ENCODE measurements at regions not wholly inside any gene's neighbourhood (a gene's known extent, or its start where the extent isn't known, plus 50 kb on each side); places are given as distances from the start of the nearest gene placed in this dataset.
"Not testable (repeated sequence)": the region's sequence is repeated elsewhere in the genome, so short reads cannot be mapped to it uniquely, and the experiment has no call there.

DNA sequence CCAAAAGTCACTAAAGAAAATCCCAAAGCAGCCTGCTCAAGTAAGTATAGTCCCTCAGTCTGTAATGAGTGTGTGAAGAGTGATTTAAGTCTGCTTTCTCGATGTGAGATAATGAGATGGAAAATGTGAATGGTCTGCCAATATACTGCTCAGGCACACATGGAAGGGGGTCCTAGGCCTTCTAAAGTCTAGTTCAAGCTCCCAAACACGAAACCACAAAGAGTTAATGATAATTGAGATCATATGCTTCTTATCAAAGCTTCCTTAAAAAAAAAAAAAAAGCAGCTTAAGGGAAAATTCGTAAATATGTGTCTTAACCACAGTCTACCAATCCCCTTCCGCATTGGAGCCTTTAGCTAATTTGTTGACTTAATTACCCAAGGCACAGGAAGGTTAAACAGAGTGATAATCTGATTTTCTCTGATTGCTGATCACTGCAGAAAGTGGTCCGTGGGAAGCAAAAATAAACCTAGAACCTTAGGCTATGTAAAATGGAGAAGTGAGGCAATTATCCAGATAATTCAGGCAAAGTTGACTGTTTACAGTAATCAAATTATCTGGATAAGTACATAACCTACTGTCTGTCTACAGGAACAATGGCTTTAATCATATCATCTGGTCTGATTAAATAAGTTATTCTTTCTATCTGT, 172.9 kb downstream of the MBL2 start:
- DNase-seq (ENCODE audit: low spot score): no peak

- not testable (repeated sequence) for DNase-seq (ENCODE audit: low spot score)
These were observed 168.5 kb downstream of the MBL2 start for GRCh38 chr10:52604131-52604530.

- DNase-seq (ENCODE audit: low spot score): no peak
These were observed 163.5 kb downstream of the MBL2 start for GRCh38 chr10:52609071-52609470.

GRCh38 chr10:52609626-52610240, 162.9 kb downstream of the MBL2 start:
- DNase-seq (ENCODE audit: low spot score): no peak

DNA sequence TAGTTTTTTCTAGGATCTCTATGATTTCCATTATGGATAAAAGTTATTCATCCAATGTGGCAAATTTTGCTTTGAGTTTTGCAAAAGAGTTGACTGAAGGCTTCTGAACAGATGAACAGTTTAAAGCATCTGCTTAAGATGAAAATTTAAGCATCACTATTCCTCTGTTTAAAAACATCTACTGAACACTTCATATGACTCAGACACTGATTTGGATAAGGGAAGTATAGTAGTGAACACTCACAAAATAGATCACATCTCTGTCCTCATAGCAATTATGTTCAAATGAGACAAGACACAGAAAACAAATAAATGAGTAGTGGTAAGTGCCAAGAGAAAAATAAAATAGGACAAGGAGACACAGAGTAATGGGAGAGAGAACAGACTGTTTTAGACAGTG, 157.3 kb downstream of the MBL2 start:
- DNase-seq (ENCODE audit: low spot score): no peak

DNA sequence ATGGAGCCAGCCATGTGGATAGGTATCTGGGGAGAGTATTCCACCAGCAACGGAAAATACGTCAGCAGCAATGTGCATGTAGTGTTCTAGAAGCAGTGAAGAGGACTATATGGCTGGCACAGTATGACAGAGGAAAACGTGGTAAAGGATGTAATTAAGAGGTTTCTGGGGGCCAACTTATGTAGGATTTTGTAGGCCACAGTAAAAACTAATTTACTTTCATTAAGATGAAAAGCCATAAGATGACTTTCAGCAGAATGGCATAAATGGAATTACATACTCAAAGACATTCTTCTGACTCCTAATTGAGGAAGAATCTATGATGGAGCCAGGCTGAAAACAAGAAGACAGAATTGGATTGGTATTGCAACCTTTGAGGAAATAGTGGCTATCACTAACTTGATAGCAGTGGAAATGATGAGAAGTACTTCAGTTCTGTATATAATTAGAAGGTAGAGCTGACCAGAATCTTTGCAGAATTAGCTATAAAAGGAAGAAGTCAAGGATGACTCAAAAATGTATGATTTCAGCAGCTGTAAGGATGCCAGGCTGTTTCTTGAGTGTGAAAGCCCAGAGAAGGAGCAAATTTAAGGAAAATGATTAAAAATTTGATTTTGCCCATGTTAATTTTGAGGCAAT, 156.7 kb downstream of the MBL2 start:
- no peak for DNase-seq (ENCODE audit: low spot score)

- no peak for DNase-seq (ENCODE audit: low spot score)
These were observed 156.2 kb downstream of the MBL2 start for GRCh38 chr10:52616395-52616764.

- DNase-seq (ENCODE audit: low spot score): no peak
These were observed 155.2 kb downstream of the MBL2 start for GRCh38 chr10:52617346-52617745.

DNA sequence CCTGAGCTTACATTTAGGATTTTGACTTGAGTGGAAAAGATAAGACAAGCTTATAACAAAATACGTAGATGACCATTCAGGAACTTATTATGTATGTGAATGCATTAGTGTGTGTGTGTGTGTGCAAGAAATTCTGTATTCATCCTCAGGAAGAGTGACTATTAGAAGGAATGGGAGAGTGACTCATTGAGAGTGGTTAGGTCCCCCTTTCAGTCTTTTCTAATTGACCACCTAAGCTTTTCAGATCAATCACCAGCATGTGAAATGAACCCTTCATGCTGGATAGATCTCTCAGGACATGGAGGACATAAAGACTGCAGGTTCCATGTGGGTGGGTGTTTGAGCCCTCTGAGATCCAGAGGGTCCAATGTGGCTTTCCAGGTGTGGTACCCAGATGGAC, 153.5 kb downstream of the MBL2 start:
- no peak for DNase-seq (ENCODE audit: low spot score)

DNA sequence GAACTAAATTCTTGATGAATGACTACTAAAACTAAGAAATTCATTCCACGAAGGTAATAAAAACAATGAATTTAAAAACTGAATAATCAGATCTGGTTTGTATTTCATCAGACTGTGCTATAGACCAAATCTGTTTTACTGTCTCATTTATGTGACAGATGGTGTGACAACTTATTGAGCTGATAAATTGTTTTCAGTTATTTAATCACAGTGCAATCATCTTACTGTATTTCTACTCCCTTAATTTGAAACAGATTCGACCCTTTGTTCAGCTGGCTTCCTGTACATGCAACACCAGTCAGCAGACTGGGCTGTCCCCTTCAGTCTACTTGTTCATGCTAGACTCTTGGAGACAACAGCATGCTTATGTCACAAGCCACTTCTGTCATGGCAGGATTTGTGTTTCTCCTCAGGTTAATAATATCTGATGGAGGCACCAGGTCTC, 150.9 kb downstream of the MBL2 start:
- no peak for DNase-seq (ENCODE audit: low spot score)

GRCh38 chr10:52623761-52624160, 148.8 kb downstream of the MBL2 start:
- DNase-seq (ENCODE audit: low spot score): no peak

GRCh38 chr10:52627279-52627678, 145.3 kb downstream of the MBL2 start:
- no peak for DNase-seq (ENCODE audit: low spot score)

DNA sequence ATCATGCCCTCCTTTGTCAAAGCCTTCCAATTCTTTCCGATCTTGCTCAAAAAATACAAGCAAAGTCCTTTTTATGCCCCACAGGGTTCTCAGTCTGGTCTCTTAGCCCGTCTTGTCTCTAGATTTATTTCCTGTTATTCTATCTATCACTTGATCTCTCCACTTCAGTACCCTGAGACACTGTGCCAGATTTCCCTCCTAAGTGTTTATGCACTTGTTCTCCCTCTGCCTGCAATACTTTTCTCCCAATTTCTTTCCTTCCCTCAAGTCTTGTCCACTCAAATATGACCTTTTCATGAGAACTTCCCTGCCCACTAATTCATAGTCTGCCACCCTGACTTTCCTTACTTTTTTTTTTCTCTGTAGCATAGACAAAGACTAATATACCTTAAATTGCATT, 141.4 kb downstream of the MBL2 start:
- DNase-seq (ENCODE audit: low spot score): no peak

DNA sequence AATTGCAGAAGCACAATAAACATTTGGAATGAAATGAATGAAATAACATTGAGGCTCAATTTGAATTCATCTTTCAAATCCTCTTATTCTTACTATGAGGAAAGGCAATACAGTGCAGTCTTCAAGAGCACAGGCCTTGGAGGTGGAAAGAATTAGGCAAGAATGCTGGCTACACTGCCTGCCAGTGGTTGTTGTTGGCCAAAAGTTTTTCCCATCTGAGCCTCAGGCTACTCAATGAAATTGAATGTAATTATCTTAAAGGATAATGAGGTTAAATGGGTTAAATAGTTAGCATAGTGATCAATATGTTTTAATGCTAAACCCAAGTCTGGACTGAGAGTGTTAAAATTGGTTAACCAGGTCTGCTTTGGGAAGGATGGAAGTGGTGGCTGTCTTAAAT, 140.9 kb downstream of the MBL2 start:
- DNase-seq (ENCODE audit: low spot score): no peak

- DNase-seq (ENCODE audit: low spot score): no peak
These were observed 140.0 kb downstream of the MBL2 start for GRCh38 chr10:52632591-52632990.

GRCh38 chr10:52633266-52633665, 139.3 kb downstream of the MBL2 start:
- DNase-seq (ENCODE audit: low spot score): no peak

- no peak for DNase-seq (ENCODE audit: low spot score)
These were observed 136.9 kb downstream of the MBL2 start for GRCh38 chr10:52635651-52636050.

- DNase-seq (ENCODE audit: low spot score): no peak
These were observed 135.7 kb downstream of the MBL2 start for GRCh38 chr10:52636874-52637273.

DNA sequence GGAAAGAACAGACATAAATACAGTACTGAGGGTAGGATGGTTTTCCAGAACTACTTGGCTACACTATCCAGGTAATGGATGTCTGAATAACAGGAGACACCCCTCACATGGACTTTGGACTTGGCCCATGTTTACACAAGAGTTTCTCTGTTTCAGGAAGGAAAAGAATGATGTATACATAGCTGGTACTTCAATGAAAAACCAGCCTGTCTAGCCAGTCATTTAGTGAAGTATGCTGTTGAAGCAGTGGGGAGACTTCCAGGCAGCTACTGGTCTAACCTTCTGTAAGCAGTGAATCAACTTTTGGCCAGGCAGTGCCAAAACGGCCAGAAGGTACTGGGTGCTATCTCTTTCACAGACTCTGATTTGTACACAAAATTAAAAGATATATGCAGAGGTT, 135.0 kb downstream of the MBL2 start:
- DNase-seq (ENCODE audit: low spot score): no peak

- no peak for DNase-seq (ENCODE audit: low spot score)
These were observed 132.9 kb downstream of the MBL2 start for GRCh38 chr10:52639652-52640051.

DNA sequence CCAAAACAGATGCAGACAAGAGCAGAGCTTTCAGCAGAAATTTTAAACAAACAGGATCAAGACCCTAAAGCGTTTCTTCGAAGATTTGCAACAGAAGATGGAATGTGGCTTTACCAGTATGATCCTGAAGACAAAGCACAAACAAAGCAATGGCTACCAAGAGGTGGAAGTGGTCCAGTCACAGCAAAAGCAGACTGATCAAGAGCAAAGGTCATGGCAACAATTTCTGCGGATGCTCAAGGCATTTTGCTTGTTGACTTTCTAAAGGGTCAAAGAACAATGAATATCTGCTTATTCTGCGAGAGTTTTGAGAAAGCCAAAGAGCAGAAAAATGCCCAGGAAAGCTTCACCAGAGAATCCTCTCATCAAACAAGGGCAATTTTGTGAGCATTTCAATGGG, 130.4 kb downstream of the MBL2 start:
- no peak for DNase-seq (ENCODE audit: low spot score)

DNA sequence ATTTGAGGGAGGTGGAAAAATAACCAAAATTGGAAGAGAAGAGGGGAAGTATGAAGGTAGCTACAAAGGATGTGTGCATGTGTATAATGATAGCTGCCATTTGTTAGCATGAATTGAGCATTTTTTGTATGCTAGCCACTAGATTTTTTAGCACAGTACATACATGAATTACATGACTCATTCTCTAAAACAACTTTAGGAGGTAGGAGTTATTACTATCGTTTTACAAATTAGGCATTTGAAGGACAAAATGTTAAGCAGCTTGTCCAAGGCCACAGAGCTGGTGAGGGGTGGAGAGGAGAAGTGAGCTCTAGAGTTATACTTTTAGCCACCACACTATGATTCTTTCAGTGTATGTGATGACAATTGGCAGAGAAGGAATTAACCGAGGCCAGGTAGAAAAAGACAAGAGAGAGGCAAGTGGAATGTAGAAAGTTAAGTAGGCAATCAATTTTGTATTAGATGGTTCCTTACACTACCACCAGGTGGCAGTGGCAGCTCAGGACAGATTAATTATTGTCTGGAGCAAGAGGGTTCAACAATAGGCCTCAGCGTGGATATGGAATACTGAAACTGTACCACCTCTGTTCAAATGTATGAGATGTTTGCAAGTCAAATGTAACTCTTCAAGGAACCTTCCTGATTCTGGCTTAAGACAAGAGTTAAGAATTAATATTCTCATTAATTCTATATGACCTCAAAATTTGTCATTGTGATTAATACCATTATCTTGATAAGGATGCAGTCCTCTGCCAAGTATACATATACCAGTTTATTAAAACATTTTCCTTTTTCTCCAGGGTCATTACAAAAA, 128.0 kb downstream of the MBL2 start:
- DNase-seq (ENCODE audit: low spot score): peak; percentile 13
